ENCODE measurements at regions not wholly inside any gene's neighbourhood (a gene's known extent, or its start where the extent isn't known, plus 50 kb on each side); places are given as distances from the start of the nearest gene placed in this dataset.

GRCh38 chr13:48851707-48852106 lies 124.0 kb upstream of the FNDC3A start:
- no peak for TF ChIP-seq NFRKB (IDR thresholded peaks at IDR 0.05)
- no peak for TF ChIP-seq BHLHE40 (IDR thresholded peaks at IDR 0.05; ENCODE audit: borderline replicate concordance)
- TF ChIP-seq SUZ12 (IDR thresholded peaks at IDR 0.05) = no peak
- TF ChIP-seq FOXM1 (IDR thresholded peaks at IDR 0.05; ENCODE audit: borderline replicate concordance) = no peak
- no peak for TF ChIP-seq PKNOX1 (IDR thresholded peaks at IDR 0.05)
- TF ChIP-seq ZNF384 (IDR thresholded peaks at IDR 0.05) = no peak
- TF ChIP-seq FOXA1 (IDR thresholded peaks at IDR 0.05) = no peak
- TF ChIP-seq L3MBTL2 (conservative IDR thresholded peaks at IDR 0.05) = no peak
- no peak for TF ChIP-seq FOXK2 (IDR thresholded peaks at IDR 0.05)
- TF ChIP-seq TARDBP (IDR thresholded peaks at IDR 0.05) = no peak
- TF ChIP-seq HDGF (IDR thresholded peaks at IDR 0.05; ENCODE audit: borderline replicate concordance) = no peak

Data from HEK293T (cell line).